Caco-2 (cell line): ENCODE measurements at regions not wholly inside any gene's neighbourhood (a gene's known extent, or its start where the extent isn't known, plus 50 kb on each side); places are given as distances from the start of the nearest gene placed in this dataset.

Experiments used
- BruUV-seq: library from RNA; stranded (reverse); fragments of 400-500 nt; replicated peaks from 2 replicates; lab custom pipeline; 2021; lab: Mats Ljungman, UMichigan
- CTCF ChIA-PET: fragments of 300-600 bp; sonication (Branson Sonifier 250); formaldehyde crosslinking; loops from one replicate; lab custom pipeline; 2022; ENCODE audit warnings: antibody characterized with exemption; lab: Charles Lee
- POLR2A ChIA-PET: fragments of 300-600 bp; sonication (Branson Sonifier 250); formaldehyde crosslinking; loops from one replicate; lab custom pipeline; 2022; ENCODE audit warnings: antibody characterized with exemption; lab: Charles Lee
- DNase-seq, 2 experiments: peaks; one replicate each; pipeline versions ENCODE4 v3.0.0 to v3.0.0-alpha.2; 2020 to 2022
- H3K27me3 ChIP-seq: replicated peaks from 2 replicates; pipeline ENCODE4 v1.6.0; 2011; ENCODE audit warnings: low read length; ENCODE audit not compliant: control insufficient read depth, insufficient read depth
- H3K36me3 ChIP-seq: 2 replicates; pipeline ENCODE4 v1.5.1; 2011; ENCODE audit warnings: low read length; ENCODE audit not compliant: control insufficient read depth, insufficient read depth
- H3K4me1 ChIP-seq: fragments of 250-450 bp; sonication (Bioruptor Pico); 2 replicates; pipeline ENCODE4 v1.5.1; 2020; ENCODE audit warnings: mild to moderate bottlenecking
- H3K4me3 ChIP-seq: 2 replicates; pipeline ENCODE4 v1.5.1; 2011; ENCODE audit warnings: low read depth, mild to moderate bottlenecking, control low read depth, low read length
- H3K9me3 ChIP-seq: fragments of 250-450 bp; sonication (Bioruptor Pico); 2 replicates; pipeline ENCODE4 v1.5.1; 2020; ENCODE audit warnings: mild to moderate bottlenecking, moderate library complexity
- H3K27ac Mint-ChIP-seq: one replicate; pipeline ENCODE4 v1.8.0; 2022; ENCODE audit warnings: mixed read lengths; ENCODE audit not compliant: unreplicated experiment
- H3K27me3 Mint-ChIP-seq: one replicate; pipeline ENCODE4 v1.8.0; 2022; ENCODE audit warnings: mixed read lengths; ENCODE audit not compliant: insufficient read depth, unreplicated experiment
- H3K36me3 Mint-ChIP-seq: one replicate; pipeline ENCODE4 v1.8.0; 2022; ENCODE audit warnings: mild to moderate bottlenecking, mixed read lengths; ENCODE audit not compliant: insufficient read depth, unreplicated experiment
- H3K4me1 Mint-ChIP-seq: one replicate; pipeline ENCODE4 v1.8.0; 2022; ENCODE audit warnings: low read depth, mixed read lengths; ENCODE audit not compliant: unreplicated experiment
- H3K4me3 Mint-ChIP-seq: one replicate; pipeline ENCODE4 v1.8.0; 2022; ENCODE audit warnings: mild to moderate bottlenecking, moderate library complexity, mixed read lengths; ENCODE audit not compliant: unreplicated experiment
- H3K9me3 Mint-ChIP-seq: one replicate; pipeline ENCODE4 v1.8.0; 2022; ENCODE audit warnings: mixed read lengths; ENCODE audit not compliant: unreplicated experiment
- intact Hi-C: fragments of 100-400 bp; cut with micrococcal nuclease; formaldehyde crosslinking; loops from one replicate; pipeline ENCODE4 v1.10.0; 2022; ENCODE audit not compliant: unreplicated experiment
- TF ChIP-seq, protein P1 (sequence below), 2 experiments: fragments of 200-600 bp in 1 of 2; IDR thresholded peaks; 1 replicate in 1 of 2; 2 replicates in 1 of 2; pipeline versions ENCODE4 v1.5.1 to v1.8.0; 2011 to 2022; ENCODE audit warnings: antibody characterized with exemption in 1 of 2, control low read depth in 1 of 2, inconsistent platforms in 1 of 2, low read depth in 1 of 2, low read length in 1 of 2, mild to moderate bottlenecking in 1 of 2, moderate library complexity in 1 of 2; ENCODE audit not compliant: insufficient read depth in 1 of 2, severe bottlenecking in 1 of 2, unreplicated experiment in 1 of 2

DNA sequence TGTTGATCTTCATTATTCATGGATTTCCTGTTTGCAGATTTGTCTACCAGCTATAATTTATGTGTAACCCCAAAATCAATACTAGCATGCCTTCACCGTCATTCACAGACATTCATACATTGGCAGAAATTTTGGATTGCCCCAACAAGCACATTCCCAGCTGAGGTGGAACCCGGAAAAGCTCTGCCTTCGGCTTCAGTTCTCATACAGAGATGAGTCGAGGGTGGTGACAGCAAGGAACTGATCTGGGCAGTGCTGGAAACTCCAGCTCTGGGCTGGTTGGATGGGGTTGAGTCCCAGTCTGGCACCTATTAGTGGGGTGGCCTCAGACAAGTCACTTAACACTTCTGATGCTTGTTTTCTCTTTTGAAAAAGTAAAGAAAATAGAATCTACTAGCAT, 267.5 kb downstream of the SNX13 start:
- DNase-seq = no peak
- Mint-ChIP-seq H3K27me3 (no peaks in the 10 kb centered on the region), H3K4me1 (peaks cover 17% of the 10 kb centered on the region), H3K4me3 (no peak overlapping the region), H3K27ac (no peak overlapping the region), H3K36me3 (no peaks in the 10 kb centered on the region), H3K9me3 (peaks cover 16% of the 10 kb centered on the region)
- H3K36me3 ChIP-seq = no peaks in the 10 kb centered on the region
- no TSS peak for BruUV-seq
- no peaks in the 10 kb centered on the region for H3K27me3 ChIP-seq
- peaks cover 21% of the 10 kb centered on the region for H3K4me1 ChIP-seq
- CTCF ChIA-PET = no interaction called here
- intact Hi-C loops = no loop called here
- POLR2A ChIA-PET = interaction anchor here (0.6 kb wide), 1 partner anchor 160 kb away, joined by 3 read pairs; no protein-coding TSS in a partner anchor
- TF ChIP-seq, protein P1, sequence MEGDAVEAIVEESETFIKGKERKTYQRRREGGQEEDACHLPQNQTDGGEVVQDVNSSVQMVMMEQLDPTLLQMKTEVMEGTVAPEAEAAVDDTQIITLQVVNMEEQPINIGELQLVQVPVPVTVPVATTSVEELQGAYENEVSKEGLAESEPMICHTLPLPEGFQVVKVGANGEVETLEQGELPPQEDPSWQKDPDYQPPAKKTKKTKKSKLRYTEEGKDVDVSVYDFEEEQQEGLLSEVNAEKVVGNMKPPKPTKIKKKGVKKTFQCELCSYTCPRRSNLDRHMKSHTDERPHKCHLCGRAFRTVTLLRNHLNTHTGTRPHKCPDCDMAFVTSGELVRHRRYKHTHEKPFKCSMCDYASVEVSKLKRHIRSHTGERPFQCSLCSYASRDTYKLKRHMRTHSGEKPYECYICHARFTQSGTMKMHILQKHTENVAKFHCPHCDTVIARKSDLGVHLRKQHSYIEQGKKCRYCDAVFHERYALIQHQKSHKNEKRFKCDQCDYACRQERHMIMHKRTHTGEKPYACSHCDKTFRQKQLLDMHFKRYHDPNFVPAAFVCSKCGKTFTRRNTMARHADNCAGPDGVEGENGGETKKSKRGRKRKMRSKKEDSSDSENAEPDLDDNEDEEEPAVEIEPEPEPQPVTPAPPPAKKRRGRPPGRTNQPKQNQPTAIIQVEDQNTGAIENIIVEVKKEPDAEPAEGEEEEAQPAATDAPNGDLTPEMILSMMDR (IDR thresholded peaks at IDR 0.05; ENCODE audit: insufficient read depth in 1 of 2, low read depth in 1 of 2, low read length in 1 of 2, severe bottlenecking in 1 of 2, unreplicated experiment in 1 of 2) = no peak
- H3K9me3 ChIP-seq = no peaks in the 10 kb centered on the region
- no peak overlapping the region for H3K4me3 ChIP-seq

- TF ChIP-seq, protein P1 (IDR thresholded peaks at IDR 0.05; ENCODE audit: insufficient read depth in 1 of 2, low read depth in 1 of 2, low read length in 1 of 2, severe bottlenecking in 1 of 2, unreplicated experiment in 1 of 2) = no peak
- Histone ChIP-seq H3K36me3 (no peaks in the 10 kb centered on the region), H3K4me3 (no peak overlapping the region), H3K4me1 (peaks cover 22% of the 10 kb centered on the region), H3K27me3 (no peaks in the 10 kb centered on the region), H3K9me3 (no peaks in the 10 kb centered on the region)
- Mint-ChIP-seq H3K27ac (peak overlapping the region; percentile 56), H3K4me3 (peak overlapping the region; percentile 39), H3K27me3 (no peaks in the 10 kb centered on the region), H3K4me1 (peaks cover 17% of the 10 kb centered on the region), H3K36me3 (no peaks in the 10 kb centered on the region), H3K9me3 (peaks cover 16% of the 10 kb centered on the region)
- DNase-seq = no peak
- BruUV-seq = no TSS peak
- intact Hi-C loops = no loop called here
- CTCF ChIA-PET = no interaction called here
- POLR2A ChIA-PET = no interaction called here
Measured at GRCh38 chr7:17674166-17674942, 265.9 kb downstream of the SNX13 start.

- Mint-ChIP-seq H3K9me3 (peaks cover 16% of the 10 kb centered on the region), H3K27ac (peak overlapping the region; percentile 56), H3K27me3 (no peaks in the 10 kb centered on the region), H3K36me3 (no peaks in the 10 kb centered on the region), H3K4me1 (peaks cover 17% of the 10 kb centered on the region), H3K4me3 (peak overlapping the region; percentile 39)
- no peaks in the 10 kb centered on the region for H3K27me3 ChIP-seq
- no TSS peak for BruUV-seq
- DNase-seq = peak in 1 of 2 experiments; percentile 28
- H3K36me3 ChIP-seq = no peaks in the 10 kb centered on the region
- H3K9me3 ChIP-seq = no peaks in the 10 kb centered on the region
- peaks cover 29% of the 10 kb centered on the region for H3K4me1 ChIP-seq
- no peak overlapping the region for H3K4me3 ChIP-seq
- intact Hi-C loops = no loop called here
- CTCF ChIA-PET = no interaction called here
- TF ChIP-seq, protein P1 (IDR thresholded peaks at IDR 0.05; ENCODE audit: insufficient read depth in 1 of 2, low read depth in 1 of 2, low read length in 1 of 2, severe bottlenecking in 1 of 2, unreplicated experiment in 1 of 2) = no peak
- POLR2A ChIA-PET = no interaction called here
Measured at GRCh38 chr7:17674943-17675608, 265.2 kb downstream of the SNX13 start.
